Panc1 (cell line): ENCODE measurements at regions not wholly inside any gene's neighbourhood (a gene's known extent, or its start where the extent isn't known, plus 50 kb on each side); places are given as distances from the start of the nearest gene placed in this dataset.

Experiments
- CTCF ChIP-seq: fragments of 450-650 bp; IDR thresholded peaks from 2 replicates; pipeline ENCODE4 v1.5.1; 2017; ENCODE audit warnings: mild to moderate bottlenecking
- POLR2AphosphoS5 ChIP-seq: IDR thresholded peaks from 2 replicates; pipeline ENCODE4 v1.6.1; 2012; ENCODE audit warnings: mild to moderate bottlenecking, low read depth, low read length, moderate library complexity
- SIN3A ChIP-seq: IDR thresholded peaks from 2 replicates; pipeline ENCODE4 v1.6.1; 2012; ENCODE audit warnings: low read depth, mild to moderate bottlenecking, low read length, moderate library complexity, borderline replicate concordance; ENCODE audit not compliant: insufficient read depth

GRCh38 chrX:7307720-7308119 is 159.8 kb upstream of the PUDP start:
- TF ChIP-seq POLR2AphosphoS5 (no peak), CTCF (no peak), SIN3A (no peak)
